ENCODE measurements at regions not wholly inside any gene's neighbourhood (a gene's known extent, or its start where the extent isn't known, plus 50 kb on each side); places are given as distances from the start of the nearest gene placed in this dataset.
"Not testable (repeated sequence)": the region's sequence is repeated elsewhere in the genome, so short reads cannot be mapped to it uniquely, and the experiment has no call there.

DNA sequence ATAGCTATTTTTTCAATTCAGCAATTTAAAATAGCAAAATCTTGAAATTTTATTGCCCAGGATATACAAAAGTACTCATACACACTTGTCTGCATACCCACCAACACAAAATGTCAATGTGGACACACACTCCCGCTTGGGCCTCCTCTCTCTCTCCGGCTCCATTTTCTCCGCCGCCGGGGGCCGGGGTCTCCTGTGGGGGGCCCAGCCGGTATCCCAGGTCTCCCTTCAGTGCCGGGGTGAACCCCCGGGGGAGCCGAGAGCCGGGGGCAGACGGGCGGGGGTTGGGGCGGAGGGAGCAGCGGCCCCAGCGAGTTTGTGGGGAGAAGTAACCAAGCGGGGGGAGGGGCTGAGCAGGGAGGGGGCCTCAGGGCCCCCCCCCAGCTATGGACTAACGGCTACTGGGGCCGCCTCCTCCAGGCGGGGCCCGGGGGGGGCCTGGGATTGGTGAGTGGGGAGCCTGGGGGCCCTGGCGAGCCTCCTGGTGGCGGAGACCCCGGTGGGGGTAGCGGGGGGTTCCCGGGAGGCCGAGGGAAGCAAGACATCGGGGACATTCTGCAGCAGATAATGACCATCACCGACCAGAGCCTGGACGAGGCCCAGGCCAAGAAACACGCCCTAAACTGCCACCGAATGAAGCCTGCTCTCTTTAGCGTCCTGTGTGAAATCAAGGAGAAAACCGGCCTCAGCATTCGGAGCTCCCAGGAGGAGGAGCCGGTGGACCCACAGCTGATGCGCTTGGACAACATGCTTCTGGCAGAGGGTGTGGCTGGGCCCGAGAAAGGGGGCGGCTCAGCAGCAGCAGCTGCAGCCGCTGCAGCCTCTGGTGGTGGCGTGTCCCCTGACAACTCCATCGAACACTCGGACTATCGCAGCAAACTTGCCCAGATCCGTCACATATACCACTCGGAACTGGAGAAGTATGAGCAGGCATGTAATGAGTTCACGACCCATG lies 56.6 kb downstream of the CHST2 start:
- not testable (repeated sequence) for DNase-seq

DNA sequence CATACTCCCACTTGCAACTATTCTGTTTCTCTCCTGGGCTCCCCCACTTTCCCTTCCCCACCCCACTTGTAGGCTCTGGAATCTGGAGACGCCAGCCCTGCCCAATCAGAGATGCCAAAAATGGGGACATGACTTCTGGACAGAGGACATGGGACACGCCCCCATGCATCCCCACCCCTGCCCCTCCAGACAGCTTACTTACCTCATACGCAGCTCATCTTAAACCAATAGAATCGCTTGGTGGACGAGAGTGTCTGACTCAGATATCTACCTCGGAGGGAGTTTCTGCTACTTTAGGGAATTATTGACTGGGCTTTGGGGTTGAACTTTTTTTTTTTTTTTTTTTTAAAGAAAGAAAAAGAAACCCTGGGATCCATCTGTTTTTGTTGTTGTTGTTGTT lies 58.4 kb downstream of the CHST2 start:
- DNase-seq, result not testable (repeated sequence)

DNA sequence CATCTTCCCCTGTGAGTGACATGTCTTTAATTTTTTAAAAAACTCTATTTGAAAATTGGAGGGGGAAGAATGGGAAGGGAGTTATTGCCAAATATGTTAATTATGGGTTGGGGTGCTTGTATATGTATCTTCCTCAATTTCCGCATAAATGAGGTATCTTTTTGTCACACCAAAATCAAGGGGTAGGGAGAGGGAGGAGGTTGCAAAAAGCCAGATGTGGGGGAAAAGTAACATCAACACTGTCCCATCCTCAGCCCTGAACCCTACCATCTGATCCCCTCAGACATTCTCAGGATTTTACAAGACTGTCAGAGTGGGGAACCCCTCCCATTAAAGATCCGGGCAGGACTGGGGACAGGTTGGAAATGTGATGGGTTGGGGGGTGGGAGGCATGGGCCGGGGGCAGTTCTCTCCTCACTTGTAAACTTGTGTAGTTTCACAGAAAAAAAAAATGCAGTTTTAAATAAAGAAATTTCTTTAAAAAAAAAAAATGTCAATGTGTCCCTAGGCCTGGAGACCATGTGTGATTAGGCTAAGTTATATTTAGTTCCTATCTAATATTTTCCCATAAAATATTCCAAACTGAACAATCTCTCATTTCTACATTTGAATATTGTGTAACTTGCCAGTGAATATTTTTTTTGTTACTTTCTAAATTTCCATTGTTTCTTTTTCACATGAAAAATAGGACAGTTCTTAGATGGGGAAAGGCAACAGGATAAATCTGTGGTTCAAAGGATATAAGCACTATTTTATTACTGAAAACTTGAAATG lies 59.4 kb downstream of the CHST2 start:
- DNase-seq, result not testable (repeated sequence)

DNA sequence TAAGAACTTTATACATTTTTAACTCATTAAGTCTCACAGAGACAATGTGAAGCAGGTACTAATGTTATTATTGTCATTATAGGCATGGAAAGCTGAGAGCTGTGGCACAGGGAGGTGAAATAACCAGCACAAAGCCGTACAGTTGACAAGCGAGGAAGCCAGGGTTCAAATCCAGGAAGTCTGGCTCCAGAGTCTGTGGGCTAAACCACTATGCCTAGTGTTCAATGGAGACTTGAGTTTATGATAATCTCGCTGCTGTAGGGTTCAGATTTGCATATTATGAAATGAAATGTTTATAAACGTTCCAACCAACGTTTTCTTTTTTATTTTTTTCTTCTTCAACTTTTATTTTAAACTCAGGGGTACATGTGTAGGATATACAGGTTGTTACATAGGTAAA lies 60.0 kb downstream of the CHST2 start:
- DNase-seq, result no peak

DNA sequence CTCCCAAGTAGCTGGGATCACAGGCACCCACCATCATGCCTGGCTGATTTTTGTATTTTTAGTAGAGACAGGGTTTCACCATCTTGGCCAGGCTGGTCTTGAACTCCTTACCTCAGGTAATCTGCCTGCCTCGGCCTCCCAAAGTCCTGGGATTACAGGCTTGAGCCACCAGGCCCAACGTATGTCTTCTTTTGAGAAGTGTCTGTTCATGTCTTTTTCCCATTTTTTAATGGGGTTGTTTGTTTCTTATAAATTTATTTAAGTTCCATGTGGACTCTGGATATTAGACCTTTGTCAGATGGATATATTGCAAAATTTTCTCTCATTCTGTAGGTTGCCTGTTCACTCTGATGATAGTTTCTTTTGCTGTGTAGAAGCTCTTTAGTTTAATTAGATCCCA lies 61.3 kb downstream of the CHST2 start:
- DNase-seq, result not testable (repeated sequence)

DNA sequence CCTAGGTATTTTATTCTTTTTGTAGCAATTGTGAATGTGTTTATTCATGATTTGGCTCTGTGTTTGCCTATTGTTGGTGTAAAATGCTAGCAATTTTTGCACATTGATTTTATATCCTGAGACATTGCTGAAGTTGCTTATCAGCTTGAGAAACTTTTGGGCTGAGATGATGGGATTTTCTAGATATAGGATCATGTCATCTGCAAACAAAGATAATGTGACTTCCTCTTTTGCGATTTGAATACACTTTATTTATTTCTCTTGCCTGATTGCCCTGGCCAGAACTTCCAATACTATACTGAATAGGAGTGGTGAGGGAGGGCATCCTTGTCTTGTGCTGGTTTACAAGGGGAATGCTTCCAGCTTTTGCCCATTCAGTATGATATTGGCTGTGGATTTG lies 62.4 kb downstream of the CHST2 start:
- DNase-seq, result not testable (repeated sequence)

DNA sequence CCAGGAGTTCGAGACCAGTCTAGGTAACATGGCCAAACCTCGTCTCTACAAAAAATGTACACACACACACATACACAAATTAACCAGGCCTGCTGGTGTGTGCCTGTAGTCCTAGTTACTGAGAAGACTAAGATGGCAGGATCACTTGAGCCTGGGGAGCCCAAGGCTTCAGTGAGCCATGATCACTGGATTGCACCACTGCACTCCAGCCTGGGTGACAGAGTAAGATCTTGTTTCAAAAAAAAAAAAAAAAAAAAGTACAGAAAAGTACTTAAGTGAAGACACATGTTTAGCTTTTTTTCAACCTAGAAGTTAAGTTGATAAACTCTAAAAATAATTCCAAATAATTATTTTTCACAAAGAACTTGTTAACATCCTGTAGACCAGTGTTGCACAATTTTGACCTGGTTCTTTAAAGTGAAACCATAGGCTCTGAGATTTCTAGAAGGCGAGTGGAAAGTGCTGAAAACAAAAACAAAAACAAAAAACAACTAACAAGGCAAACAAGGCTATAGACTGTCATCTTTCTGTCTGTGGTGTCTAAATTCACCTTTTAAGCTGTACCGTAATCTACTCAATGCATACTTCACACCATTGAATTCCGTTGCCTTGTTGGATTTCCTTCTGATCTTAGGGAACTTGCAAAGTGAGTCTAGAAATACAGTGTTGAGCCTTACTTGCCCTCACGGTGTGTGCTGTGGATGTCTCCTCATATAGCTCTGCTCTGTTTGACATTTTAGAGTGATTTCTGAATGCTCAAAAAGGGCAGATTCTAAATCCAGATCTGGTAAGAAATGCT lies 63.5 kb downstream of the CHST2 start:
- DNase-seq, result no peak

DNA sequence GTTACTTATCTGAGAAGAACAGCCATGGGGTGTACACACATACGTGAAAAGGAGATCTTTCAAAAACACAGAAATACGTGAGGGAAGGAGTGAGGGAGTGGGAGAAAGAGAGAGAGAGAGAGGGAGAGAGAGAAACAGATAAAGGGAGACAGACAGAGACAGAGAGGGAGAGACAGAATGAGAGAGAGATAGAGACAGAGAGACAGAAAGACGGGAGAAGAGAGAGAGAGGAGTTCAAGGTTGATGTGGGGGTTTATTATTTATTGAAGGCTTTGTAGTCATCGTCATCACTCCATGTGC lies 64.0 kb downstream of the CHST2 start:
- DNase-seq, result no peak

DNA sequence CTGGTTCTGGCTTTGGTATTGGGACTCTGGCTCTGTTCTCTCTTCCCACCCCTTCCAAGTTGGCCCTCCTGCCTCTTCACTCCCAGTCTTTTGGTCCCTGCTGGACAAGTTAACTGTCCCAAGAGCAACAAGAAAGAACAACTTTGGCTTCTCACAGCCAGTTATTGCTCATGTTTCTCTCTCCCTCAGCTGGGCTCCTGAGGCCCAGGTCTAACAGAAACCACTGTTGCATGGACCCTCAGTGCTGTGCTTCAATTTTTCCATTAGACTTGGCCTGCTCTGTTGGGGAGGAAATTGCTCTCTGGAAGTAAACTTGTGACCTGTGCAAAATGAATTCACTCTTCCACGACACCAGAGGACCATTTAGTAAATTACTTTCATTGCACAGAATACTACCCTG lies 64.5 kb downstream of the CHST2 start:
- no peak for DNase-seq

DNA sequence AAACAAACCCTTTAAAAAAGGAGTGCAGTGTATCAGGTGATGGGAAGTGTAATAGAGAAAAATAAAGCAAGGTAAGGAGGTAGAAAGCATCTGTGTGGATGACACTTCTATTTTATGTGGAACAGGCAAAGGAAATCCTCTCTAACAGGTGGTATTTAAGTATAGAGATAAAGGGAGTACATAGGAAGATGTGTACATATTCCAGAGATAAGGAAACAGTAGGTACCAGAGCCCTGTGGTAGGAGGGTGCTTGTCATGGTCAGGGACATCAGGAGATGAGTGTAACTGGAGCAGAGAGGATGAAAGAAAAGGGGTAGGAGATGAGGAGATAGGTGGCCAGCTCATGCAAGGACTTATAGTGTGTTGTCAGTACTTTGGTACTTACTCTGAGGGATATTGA lies 65.8 kb downstream of the CHST2 start:
- no peak for DNase-seq

DNA sequence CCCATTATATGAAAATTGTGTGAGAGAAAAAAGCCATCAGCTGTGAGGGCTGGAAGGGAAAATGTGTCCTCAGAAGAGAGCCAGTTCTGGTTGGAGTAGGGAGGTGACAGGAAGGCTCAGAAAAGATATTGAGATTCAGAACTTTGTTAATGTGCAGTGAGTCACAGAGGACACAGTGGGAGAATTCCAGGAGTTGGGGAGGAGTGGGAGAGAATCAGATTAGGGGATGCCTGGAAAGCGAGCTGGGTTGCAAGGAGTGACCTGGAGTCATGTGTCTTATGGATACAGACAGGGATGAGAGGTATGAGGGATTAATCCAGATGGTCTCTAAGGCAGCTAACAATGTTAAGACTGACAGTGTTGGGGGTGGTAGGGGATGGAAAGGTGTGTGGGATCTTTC lies 67.5 kb downstream of the CHST2 start:
- no peak for DNase-seq

DNA sequence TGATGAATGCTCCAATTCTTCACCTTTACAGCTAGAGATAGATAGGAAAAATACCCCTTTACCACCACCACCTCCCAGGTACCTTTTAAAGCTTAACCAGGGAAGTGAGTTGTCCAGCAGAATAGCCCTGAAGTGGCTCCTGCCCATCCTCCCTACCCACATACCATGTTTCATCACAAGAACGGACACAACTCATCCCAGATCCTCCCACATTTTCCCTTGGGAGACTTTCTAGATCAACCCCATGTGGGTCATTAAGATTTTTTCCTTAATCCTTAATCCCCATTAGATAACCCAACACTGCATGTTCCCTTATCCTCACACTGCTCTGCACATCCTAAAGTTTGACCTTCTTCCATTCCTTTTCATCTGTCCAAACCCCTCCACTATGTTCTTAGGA lies 69.3 kb downstream of the CHST2 start:
- no peak for DNase-seq

DNA sequence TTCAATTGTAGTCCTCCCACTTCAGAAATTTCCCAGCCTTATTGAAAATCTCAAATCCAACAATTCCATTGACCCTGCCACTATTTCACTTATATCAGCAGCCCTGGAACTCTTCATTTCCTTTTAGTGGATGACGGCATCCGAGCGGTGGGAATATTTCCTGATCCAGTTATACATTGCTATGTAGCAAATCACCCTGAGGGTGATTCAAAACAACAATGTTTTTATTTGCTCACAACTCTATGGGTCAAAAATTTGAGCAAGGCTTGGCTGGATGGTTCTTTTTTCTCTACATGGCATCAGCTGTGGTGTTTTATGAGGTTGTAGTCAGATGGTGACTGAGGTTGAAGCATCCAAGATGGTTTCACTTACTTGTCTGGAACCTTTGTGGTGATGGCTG lies 70.5 kb downstream of the CHST2 start:
- no peak for DNase-seq

DNA sequence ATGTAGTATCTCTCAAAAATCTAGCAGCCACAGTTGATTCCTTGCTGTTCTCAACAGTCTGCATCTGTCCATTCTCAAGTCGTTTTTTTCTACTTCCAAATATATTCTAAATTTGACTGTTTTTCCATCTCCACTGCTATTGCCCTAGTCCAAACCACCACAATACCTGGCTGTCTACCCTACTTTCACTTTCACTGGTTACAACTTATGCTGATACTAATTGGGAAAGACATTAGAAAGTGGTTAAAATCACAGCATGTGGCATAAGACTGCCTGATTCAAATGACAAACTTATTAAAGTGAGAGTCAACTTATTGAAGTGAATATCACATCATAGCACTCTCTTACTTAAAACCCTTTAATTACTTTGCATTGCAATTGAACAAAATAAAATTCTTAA lies 72.6 kb downstream of the CHST2 start:
- no peak for DNase-seq

DNA sequence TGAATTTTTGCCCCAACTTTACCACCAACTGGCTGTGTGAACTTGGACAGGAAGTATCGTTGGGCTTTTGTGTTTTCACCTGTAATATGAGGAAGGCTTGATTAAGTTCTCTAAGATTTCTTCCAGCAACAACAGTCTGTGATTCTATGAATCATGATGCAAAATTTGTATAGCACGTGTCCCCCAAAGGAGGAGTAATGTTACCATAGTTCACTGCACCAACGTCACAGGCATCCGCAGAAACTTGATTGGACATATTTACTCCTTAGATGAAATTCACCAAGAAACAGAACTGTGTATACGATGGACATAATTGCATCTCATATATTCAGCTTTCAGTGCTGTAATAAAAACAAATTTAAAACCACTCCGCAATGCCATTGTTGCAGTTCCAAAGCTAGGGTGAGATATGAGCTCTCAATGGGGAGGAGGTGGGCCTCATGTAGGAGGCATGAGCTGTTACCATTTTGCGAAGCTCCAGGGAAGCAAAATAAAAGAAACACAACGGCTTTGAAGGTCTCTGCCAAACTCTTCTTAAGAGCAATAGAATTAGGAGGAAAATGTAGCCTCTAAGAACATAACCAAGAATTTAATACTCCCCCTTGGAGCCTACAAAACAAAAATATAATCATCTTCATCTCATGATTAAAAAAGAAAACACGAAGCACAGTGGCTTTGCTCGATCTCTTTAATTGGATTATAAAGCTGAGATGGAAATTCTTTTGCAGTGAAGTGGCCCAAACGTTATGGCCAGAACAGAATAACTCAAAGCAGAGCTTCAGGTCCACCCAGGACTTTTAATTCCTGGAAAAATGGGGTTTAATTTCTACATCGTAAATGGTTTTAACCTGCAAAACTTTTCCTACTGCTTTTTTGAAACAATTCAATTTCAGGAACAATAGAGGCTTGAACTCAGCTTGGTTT lies 80.7 kb downstream of the CHST2 start:
- no peak for DNase-seq

DNA sequence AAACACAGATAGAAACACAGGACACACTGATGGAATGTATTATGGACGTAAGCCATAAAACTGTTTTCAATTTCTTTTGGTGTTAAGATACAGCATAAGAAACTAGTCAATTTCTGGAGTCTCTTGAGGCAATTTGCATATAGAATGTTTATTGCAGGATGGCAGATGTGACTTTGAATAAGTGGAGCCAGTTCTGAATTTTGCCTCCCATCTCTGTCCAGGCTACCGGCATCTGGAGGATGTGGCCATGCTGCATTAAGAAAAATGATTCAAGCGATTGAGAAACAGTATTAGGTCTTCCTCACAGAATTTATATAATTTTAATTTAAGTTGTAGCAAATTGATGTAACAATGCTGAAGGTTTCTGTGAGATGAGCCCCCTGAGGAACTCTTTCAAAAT lies 81.5 kb downstream of the CHST2 start:
- DNase-seq, result no peak

DNA sequence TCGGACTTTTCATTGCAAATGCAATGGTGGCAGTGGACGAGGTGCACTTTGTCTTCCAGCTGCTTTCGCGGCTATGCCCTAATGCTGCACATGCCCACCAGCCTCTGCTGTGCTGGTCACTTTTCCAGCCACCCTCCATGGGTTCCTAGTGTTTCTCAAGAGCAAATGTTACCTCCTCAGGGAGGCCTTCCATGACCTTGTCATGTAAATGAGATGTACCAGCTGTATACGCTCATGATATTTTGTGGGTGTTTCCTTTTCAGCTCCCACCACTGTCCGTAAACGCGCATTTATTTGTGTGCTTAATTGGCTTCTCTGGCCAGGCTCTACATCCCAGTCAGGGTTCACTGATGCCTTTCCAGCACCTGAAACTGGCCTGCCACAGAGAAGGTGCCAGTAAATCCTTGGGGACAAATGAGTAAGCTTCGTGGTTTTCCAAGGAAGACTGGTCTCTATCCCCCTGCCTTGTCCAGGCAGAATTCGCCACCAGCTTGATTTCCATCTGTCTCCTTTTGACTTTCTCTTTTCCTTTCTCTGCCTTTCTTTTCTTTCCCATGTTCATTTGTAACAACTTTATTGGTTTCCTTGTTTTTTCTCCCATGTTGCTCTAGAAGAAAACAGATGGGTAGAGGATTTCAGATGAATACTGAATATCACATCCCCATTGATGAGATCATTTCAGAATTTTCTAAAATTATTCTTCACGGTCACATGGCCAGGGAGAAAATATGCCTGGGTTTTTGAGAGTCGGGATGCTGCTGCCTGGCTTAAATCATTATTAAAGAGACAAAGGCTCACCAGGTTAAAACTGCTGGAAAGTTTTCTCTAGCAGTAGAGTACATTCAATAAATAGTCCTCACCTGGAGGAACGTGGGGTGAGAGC lies 82.5 kb downstream of the CHST2 start:
- DNase-seq, result no peak

DNA sequence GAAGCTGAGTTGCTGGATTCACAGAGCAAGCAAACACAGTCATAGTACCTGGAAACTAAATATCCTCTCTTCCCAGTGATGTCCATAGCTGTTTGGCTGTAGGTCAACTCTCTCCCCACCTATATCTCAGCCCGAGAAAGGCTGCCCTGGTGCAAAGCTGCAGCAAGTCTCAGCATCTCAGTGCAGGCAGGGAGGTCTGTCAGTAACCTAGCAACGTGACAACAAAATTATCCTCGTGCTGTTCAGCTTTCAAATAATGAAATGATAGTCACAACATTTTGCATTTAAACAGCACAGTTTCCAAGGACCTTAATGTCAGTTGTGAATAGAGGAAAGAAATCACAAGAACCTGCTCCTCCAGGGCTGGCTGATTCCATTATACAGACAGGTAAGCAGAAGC lies 83.6 kb downstream of the CHST2 start:
- DNase-seq, result peak in 1 of 2 experiments; percentile 16

DNA sequence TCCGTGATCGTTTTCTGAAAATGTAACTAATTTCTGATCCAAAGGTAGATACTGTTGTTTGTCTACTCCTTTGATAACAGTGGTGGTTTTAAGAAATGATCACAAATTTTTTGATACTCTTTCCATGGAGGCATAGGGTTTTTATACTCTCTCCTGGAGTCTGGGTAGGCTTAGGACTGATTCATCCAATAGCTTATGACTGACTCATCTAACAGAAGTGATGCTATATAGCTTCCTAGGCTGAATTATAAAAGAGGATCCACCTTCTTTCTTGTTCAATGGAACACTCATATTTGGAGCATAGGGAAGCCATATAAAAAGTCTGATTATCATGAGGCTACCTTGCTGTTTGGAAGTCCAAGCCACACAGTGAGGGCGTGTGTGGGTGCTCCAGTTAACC lies 84.3 kb downstream of the CHST2 start:
- DNase-seq, result no peak

DNA sequence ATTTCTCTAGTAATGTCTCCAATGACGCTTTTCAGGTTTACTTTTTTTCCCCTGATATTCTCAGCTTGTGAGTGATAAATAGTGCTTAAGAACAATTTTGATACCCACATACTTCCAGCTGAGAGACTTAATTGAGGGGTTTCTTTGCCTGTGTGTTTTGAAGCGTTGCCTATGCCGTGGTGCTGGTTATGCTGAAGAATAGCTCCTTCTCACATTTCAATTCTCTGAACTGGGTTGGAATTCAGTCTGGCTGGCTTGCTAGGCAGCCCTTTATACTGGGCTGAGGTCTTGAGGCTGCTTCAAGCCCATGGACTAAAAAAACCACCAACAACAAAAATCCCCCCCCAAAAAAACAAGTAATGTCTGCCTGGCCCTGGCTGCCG lies 87.4 kb downstream of the CHST2 start:
- DNase-seq, result peak in 1 of 2 experiments; percentile 44

DNA sequence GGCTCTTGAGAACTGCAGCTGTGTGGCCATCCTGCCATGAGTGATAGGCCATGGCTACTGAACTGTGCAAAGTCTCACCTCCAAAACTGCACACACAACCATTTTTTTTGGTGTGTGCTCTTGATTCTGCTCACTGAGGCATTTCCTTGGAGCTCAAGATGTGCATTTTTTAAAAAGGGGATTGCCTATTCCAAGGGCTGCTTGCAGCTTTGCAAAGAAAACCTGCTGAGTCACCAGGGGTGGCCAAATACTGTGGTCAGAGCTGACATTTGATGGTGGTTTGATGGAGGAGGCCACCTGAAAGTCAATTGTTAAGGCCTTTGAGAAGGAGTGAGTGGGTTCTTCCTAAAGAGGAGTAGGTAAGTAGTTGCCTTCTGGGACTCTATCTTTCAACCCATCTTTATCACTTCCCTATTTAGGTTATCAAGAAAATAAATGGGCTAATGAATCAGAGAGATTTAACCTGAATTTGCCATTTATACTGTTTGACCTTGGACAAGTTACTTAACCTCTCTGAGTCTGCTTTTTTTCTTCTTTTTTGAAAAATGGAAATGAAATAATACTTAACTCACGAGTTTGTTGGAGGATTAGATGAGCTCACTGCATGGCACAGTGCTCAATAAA lies 87.9 kb downstream of the CHST2 start:
- no peak for DNase-seq
